SK-N-SH (cell line): ENCODE measurements at regions not wholly inside any gene's neighbourhood (a gene's known extent, or its start where the extent isn't known, plus 50 kb on each side); places are given as distances from the start of the nearest gene placed in this dataset.
"Not testable (repeated sequence)": the region's sequence is repeated elsewhere in the genome, so short reads cannot be mapped to it uniquely, and the experiment has no call there.

Source experiments
- CTCF ChIA-PET: fragments of 300-600, 350-600 bp; formaldehyde crosslinking; extraction: SDS; loops from one replicate; lab custom pipeline; 2021; lab: Yijun Ruan, JAX
- POLR2A ChIA-PET: fragments of 350-600 bp; sonication (Branson Sonifier 250); formaldehyde crosslinking; extraction: SDS; loops from one replicate; lab custom pipeline; 2020; ENCODE audit warnings: antibody characterized with exemption, inconsistent platforms; lab: Yijun Ruan, JAX
- DNase-seq: peaks from one replicate; pipeline ENCODE4 v3.0.0; 2012
- H2AFZ ChIP-seq: fragments of 200-600 bp; sonication (generic); 2 replicates; pipeline ENCODE4 v1.8.1; 2016; ENCODE audit warnings: antibody characterized with exemption, mild to moderate bottlenecking, low read depth
- H3F3A ChIP-seq: fragments of 200-600 bp; sonication (generic); replicated peaks from 2 replicates; pipeline ENCODE3; 2016; ENCODE audit warnings: antibody characterized with exemption, mild to moderate bottlenecking; ENCODE audit not compliant: insufficient read depth
- H3K27ac ChIP-seq, 2 experiments: fragments of 200-500 bp in 1 of 2; fragments of 200-600 bp in 1 of 2; sonication (Bioruptor generic) in 1 of 2; sonication (generic), shearing (Covaris generic) in 1 of 2; 2 replicates each; pipeline versions ENCODE4 v1.5.1 to v1.6.1; 2014 to 2016; ENCODE audit warnings: low read depth in 2 of 2, inconsistent platforms in 1 of 2, low read length in 1 of 2, mild to moderate bottlenecking in 1 of 2, mixed read lengths in 1 of 2
- H3K27me3 ChIP-seq: fragments of 200-600 bp; sonication (generic), shearing (Covaris generic); 2 replicates; pipeline ENCODE4 v1.6.1; 2016; ENCODE audit warnings: mixed run types; ENCODE audit not compliant: insufficient read depth
- H3K36me3 ChIP-seq, 2 experiments: fragments of 200-500 bp in 1 of 2; fragments of 200-600 bp in 1 of 2; sonication (Bioruptor generic) in 1 of 2; sonication (generic) in 1 of 2; replicated peaks in 1 of 2; 2 replicates each; pipeline versions ENCODE3 to v1.5.1; 2014 to 2016; ENCODE audit warnings: low read length in 1 of 2, mild to moderate bottlenecking in 1 of 2; ENCODE audit not compliant: insufficient read depth in 2 of 2, control insufficient read depth in 1 of 2
- H3K4me1 ChIP-seq, 2 experiments: fragments of 200-500 bp in 1 of 2; fragments of 200-600 bp in 1 of 2; sonication (Bioruptor generic) in 1 of 2; sonication (generic), shearing (Covaris generic) in 1 of 2; 2 replicates each; pipeline versions ENCODE4 v1.5.1 to v1.6.1; 2014 to 2016; ENCODE audit warnings: low read depth in 1 of 2, low read length in 1 of 2, mixed run types in 1 of 2; ENCODE audit not compliant: insufficient read depth in 2 of 2, control insufficient read depth in 1 of 2
- H3K4me2 ChIP-seq: fragments of 200-600 bp; sonication (generic), shearing (Covaris generic); 2 replicates; pipeline ENCODE4 v1.6.1; 2017; ENCODE audit warnings: mixed run types
- H3K4me3 ChIP-seq, 2 experiments: fragments of 200-500 bp in 1 of 2; fragments of 200-600 bp in 1 of 2; sonication (Bioruptor generic) in 1 of 2; sonication (generic), shearing (Covaris generic) in 1 of 2; 2 replicates each; pipeline versions ENCODE4 v1.5.1 to v1.8.1; 2014 to 2016; ENCODE audit warnings: low read depth in 2 of 2, inconsistent platforms in 1 of 2, low read length in 1 of 2, mild to moderate bottlenecking in 1 of 2, mixed read lengths in 1 of 2, moderate library complexity in 1 of 2
- H3K79me2 ChIP-seq: fragments of 200-600 bp; sonication (generic); 2 replicates; pipeline ENCODE4 v1.8.1; 2017; ENCODE audit warnings: mild to moderate bottlenecking; ENCODE audit not compliant: insufficient read depth
- H3K9ac ChIP-seq: fragments of 200-600 bp; sonication (generic); 2 replicates; pipeline ENCODE4 v1.6.1; 2017; ENCODE audit warnings: mixed run types
- H3K9me2 ChIP-seq: fragments of 200-600 bp; sonication (generic); 2 replicates; pipeline ENCODE4 v1.6.1; 2017; ENCODE audit warnings: mixed run types
- H3K9me3 ChIP-seq: fragments of 200-600 bp; sonication (generic); 2 replicates; pipeline ENCODE4 v1.6.1; 2017; ENCODE audit warnings: mixed run types, mild to moderate bottlenecking, moderate library complexity
- H4K20me1 ChIP-seq: fragments of 200-600 bp; sonication (generic); 2 replicates; pipeline ENCODE4 v1.6.1; 2017; ENCODE audit warnings: mild to moderate bottlenecking, mixed run types; ENCODE audit not compliant: insufficient read depth
- CHD2 ChIP-seq: fragments of 150-350 bp; IDR thresholded peaks from 2 replicates; pipeline ENCODE4 v1.6.1; 2018; ENCODE audit warnings: low read length; ENCODE audit not compliant: partially characterized antibody
- CTCF ChIP-seq: fragments of 200-600 bp; sonication (generic); IDR thresholded peaks from 2 replicates; pipeline ENCODE4 v1.6.1; 2017; ENCODE audit warnings: antibody characterized with exemption, mild to moderate bottlenecking, moderate library complexity
- ELF1 ChIP-seq: IDR thresholded peaks from 2 replicates; pipeline ENCODE4 v1.4.0; 2012
- EP300 ChIP-seq, 2 experiments: IDR thresholded peaks; 2 replicates each; pipeline versions ENCODE4 v1.4.0 to v1.6.1; 2012; ENCODE audit warnings: borderline replicate concordance in 1 of 2, low read depth in 1 of 2, low read length in 1 of 2
- EZH2phosphoT487 ChIP-seq: fragments of 200-600 bp; sonication (generic); IDR thresholded peaks from 2 replicates; pipeline ENCODE4 v1.6.1; 2017; ENCODE audit warnings: low read depth, mixed run types, mild to moderate bottlenecking, antibody characterized with exemption, moderate library complexity, borderline replicate concordance
- FOSL2 ChIP-seq: IDR thresholded peaks from 2 replicates; pipeline ENCODE4 v1.4.0; 2012; ENCODE audit warnings: low read depth, mild to moderate bottlenecking, moderate library complexity, borderline replicate concordance
- FOXM1 ChIP-seq: IDR thresholded peaks from 2 replicates; pipeline ENCODE4 v1.4.0; 2012; ENCODE audit warnings: low read depth, mild to moderate bottlenecking
- IRF3 ChIP-seq: fragments of 150-350 bp; IDR thresholded peaks from 2 replicates; pipeline ENCODE4 v1.6.1; 2016; ENCODE audit warnings: mild to moderate bottlenecking, low read depth, low read length
- JUND ChIP-seq: IDR thresholded peaks from 2 replicates; pipeline ENCODE4 v1.4.0; 2012
- MEF2A ChIP-seq: IDR thresholded peaks from 2 replicates; pipeline ENCODE4 v1.4.0; 2012; ENCODE audit warnings: low read depth, borderline replicate concordance
- NFIC ChIP-seq: IDR thresholded peaks from 2 replicates; pipeline ENCODE4 v1.4.0; 2012; ENCODE audit warnings: borderline replicate concordance
- POLR2AphosphoS5 ChIP-seq: IDR thresholded peaks from 2 replicates; pipeline ENCODE4 v1.6.1; 2012; ENCODE audit warnings: low read depth, low read length
- RCOR1 ChIP-seq: fragments of 150-350 bp; IDR thresholded peaks from 2 replicates; pipeline ENCODE4 v1.6.1; 2017; ENCODE audit warnings: antibody characterized with exemption, low read length
- RXRA ChIP-seq: IDR thresholded peaks from 2 replicates; pipeline ENCODE4 v1.4.0; 2012; ENCODE audit warnings: low read depth, mild to moderate bottlenecking, borderline replicate concordance
- TAF1 ChIP-seq: IDR thresholded peaks from 2 replicates; pipeline ENCODE4 v1.6.1; 2012; ENCODE audit warnings: low read depth, mild to moderate bottlenecking, low read length, moderate library complexity, borderline replicate concordance
- TCF12 ChIP-seq: IDR thresholded peaks from 2 replicates; pipeline ENCODE4 v1.4.0; 2012
- TEAD4 ChIP-seq: IDR thresholded peaks from 2 replicates; pipeline ENCODE4 v1.4.0; 2012; ENCODE audit warnings: mild to moderate bottlenecking, borderline replicate concordance; ENCODE audit not compliant: insufficient read depth
- ZBTB33 ChIP-seq: IDR thresholded peaks from 2 replicates; pipeline ENCODE4 v1.4.0; 2012; ENCODE audit warnings: low read depth, borderline replicate concordance
- WGBS: methylation state at CpG from one replicate; pipeline ENCODE4 v1.1.6; 2017; ENCODE audit warnings: low lambda C conversion rate; 5-methylcytosine and 5-hydroxymethylcytosine counted together
- TF ChIP-seq, protein P1 (sequence below): IDR thresholded peaks from 2 replicates; pipeline ENCODE4 v1.6.1; 2012; ENCODE audit warnings: mild to moderate bottlenecking, low read depth, low read length, moderate library complexity

- Histone ChIP-seq H3K79me2 (no peaks in the 10 kb centered on the region), H3K9ac (no peak overlapping the region), H3K4me1 (peaks cover 0 to 3% of the 10 kb centered on the region in 2 experiments; a peak in 2 of 4 replicates), H3K4me2 (no peak overlapping the region), H2AFZ (no peak overlapping the region), H3K9me2 (no peaks in the 10 kb centered on the region), H3K4me3 (no peak overlapping the region), H4K20me1 (no peaks in the 10 kb centered on the region), H3K27me3 (no peaks in the 10 kb centered on the region), H3K9me3 (no peaks in the 10 kb centered on the region), H3K27ac (no peak overlapping the region), H3K36me3 (no peaks in the 10 kb centered on the region), H3F3A (no peaks in the 10 kb centered on the region)
- no peak for TF ChIP-seq EP300 (IDR thresholded peaks at IDR 0.05; ENCODE audit: borderline replicate concordance in 1 of 2, low read depth in 1 of 2, low read length in 1 of 2)
- no peak for TF ChIP-seq IRF3
- no peak for TF ChIP-seq TAF1
- no peak for TF ChIP-seq ZBTB33
- no peak for TF ChIP-seq CTCF
- TF ChIP-seq, protein P1, sequence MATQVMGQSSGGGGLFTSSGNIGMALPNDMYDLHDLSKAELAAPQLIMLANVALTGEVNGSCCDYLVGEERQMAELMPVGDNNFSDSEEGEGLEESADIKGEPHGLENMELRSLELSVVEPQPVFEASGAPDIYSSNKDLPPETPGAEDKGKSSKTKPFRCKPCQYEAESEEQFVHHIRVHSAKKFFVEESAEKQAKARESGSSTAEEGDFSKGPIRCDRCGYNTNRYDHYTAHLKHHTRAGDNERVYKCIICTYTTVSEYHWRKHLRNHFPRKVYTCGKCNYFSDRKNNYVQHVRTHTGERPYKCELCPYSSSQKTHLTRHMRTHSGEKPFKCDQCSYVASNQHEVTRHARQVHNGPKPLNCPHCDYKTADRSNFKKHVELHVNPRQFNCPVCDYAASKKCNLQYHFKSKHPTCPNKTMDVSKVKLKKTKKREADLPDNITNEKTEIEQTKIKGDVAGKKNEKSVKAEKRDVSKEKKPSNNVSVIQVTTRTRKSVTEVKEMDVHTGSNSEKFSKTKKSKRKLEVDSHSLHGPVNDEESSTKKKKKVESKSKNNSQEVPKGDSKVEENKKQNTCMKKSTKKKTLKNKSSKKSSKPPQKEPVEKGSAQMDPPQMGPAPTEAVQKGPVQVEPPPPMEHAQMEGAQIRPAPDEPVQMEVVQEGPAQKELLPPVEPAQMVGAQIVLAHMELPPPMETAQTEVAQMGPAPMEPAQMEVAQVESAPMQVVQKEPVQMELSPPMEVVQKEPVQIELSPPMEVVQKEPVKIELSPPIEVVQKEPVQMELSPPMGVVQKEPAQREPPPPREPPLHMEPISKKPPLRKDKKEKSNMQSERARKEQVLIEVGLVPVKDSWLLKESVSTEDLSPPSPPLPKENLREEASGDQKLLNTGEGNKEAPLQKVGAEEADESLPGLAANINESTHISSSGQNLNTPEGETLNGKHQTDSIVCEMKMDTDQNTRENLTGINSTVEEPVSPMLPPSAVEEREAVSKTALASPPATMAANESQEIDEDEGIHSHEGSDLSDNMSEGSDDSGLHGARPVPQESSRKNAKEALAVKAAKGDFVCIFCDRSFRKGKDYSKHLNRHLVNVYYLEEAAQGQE, result no peak
- TF ChIP-seq TEAD4, result no peak
- no peak for TF ChIP-seq FOSL2
- TF ChIP-seq NFIC, result no peak
- no peak for TF ChIP-seq JUND
- TF ChIP-seq CHD2, result no peak
- no peak for TF ChIP-seq MEF2A
- no peak for TF ChIP-seq ELF1
- no peak for TF ChIP-seq RCOR1
- TF ChIP-seq TCF12, result no peak
- no peak for TF ChIP-seq EZH2phosphoT487
- TF ChIP-seq RXRA, result no peak
- no peak for TF ChIP-seq POLR2AphosphoS5
- TF ChIP-seq FOXM1, result no peak
- no peak for DNase-seq
- ChIA-PET POLR2A (no interaction called here), CTCF (no interaction called here)
- WGBS, result 46% methylated on average over 6 of the region's 6 CpGs
These were observed 649.2 kb downstream of the RNF144A start for GRCh38 chr2:7566382-7566881.

DNA sequence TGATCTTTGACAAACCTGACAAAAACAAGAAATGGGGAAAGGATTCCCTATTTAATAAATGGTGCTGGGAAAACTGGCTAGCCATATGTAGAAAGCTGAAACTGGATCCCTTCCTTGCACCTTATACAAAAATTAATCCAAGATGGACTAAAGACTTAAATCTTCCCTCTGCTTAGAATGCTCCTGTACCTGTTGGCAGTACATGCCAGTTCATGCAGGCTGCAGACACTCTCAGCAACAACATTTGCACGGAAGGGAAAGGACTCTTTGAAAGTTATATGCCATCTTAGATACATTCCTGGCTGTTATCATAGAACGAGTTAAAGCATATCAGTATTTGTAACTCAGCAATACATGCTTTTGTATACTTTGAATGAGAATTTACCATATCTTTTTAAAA is 649.9 kb downstream of the RNF144A start:
- H3K27me3 ChIP-seq, H2AFZ ChIP-seq, H4K20me1 ChIP-seq, H3K79me2 ChIP-seq, POLR2A ChIA-PET, H3K36me3 ChIP-seq, H3K9me2 ChIP-seq, H3K9ac ChIP-seq, H3K4me1 ChIP-seq, H3K4me3 ChIP-seq, H3F3A ChIP-seq, CTCF ChIA-PET, H3K4me2 ChIP-seq, DNase-seq, H3K9me3 ChIP-seq, H3K27ac ChIP-seq: not testable (repeated sequence)
- WGBS, result 34% methylated on average over 2 of the region's 2 CpGs
